Fibroblast of the conjunctiva (primary cell): ENCODE measurements at regions not wholly inside any gene's neighbourhood (a gene's known extent, or its start where the extent isn't known, plus 50 kb on each side); places are given as distances from the start of the nearest gene placed in this dataset.

Experiments used
- DNase-seq: peaks from one replicate; pipeline ENCODE4 v3.0.0-alpha.2; 2010; ENCODE audit warnings: low read depth

GRCh38 chrX:15983034-15983433 lies 128.4 kb upstream of the AP1S2 start:
- no peak for DNase-seq

GRCh38 chrX:15977644-15978043 lies 123.0 kb upstream of the AP1S2 start:
- DNase-seq, result no peak

- DNase-seq, result no peak
Measured at GRCh38 chrX:15976396-15976795, 121.8 kb upstream of the AP1S2 start.

- no peak for DNase-seq
Measured at GRCh38 chrX:15973946-15974345, 119.3 kb upstream of the AP1S2 start.

GRCh38 chrX:15973299-15973698 lies 118.7 kb upstream of the AP1S2 start:
- no peak for DNase-seq

- no peak for DNase-seq
Measured at GRCh38 chrX:15971696-15972095, 117.1 kb upstream of the AP1S2 start.

- DNase-seq, result no peak
Measured at GRCh38 chrX:15963858-15964257, 109.2 kb upstream of the AP1S2 start.

- DNase-seq, result no peak
Measured at GRCh38 chrX:15960237-15960636, 105.6 kb upstream of the AP1S2 start.

GRCh38 chrX:15956681-15957080 lies 102.1 kb upstream of the AP1S2 start:
- DNase-seq, result no peak

GRCh38 chrX:15953801-15954200 lies 99.2 kb upstream of the AP1S2 start:
- no peak for DNase-seq

- no peak for DNase-seq
Measured at GRCh38 chrX:15952212-15952611, 97.6 kb upstream of the AP1S2 start.

- no peak for DNase-seq
Measured at GRCh38 chrX:15948318-15948660, 93.7 kb upstream of the AP1S2 start.

GRCh38 chrX:15947648-15948317 lies 93.2 kb upstream of the AP1S2 start:
- no peak for DNase-seq

- DNase-seq, result peak; percentile 40
Measured at GRCh38 chrX:15946783-15947580, 92.4 kb upstream of the AP1S2 start.

- DNase-seq, result no peak
Measured at GRCh38 chrX:15943391-15943790, 88.8 kb upstream of the AP1S2 start.

- no peak for DNase-seq
Measured at GRCh38 chrX:15942307-15942706, 87.7 kb upstream of the AP1S2 start.

- DNase-seq, result no peak
Measured at GRCh38 chrX:15939737-15940136, 85.1 kb upstream of the AP1S2 start.

GRCh38 chrX:15938072-15938471 lies 83.5 kb upstream of the AP1S2 start:
- DNase-seq, result no peak

- DNase-seq, result no peak
Measured at GRCh38 chrX:15931362-15931761, 76.7 kb upstream of the AP1S2 start.

GRCh38 chrX:15930585-15930984 lies 76.0 kb upstream of the AP1S2 start:
- DNase-seq, result no peak

- DNase-seq, result no peak
Measured at GRCh38 chrX:15929194-15929593, 74.6 kb upstream of the AP1S2 start.

GRCh38 chrX:15926622-15927021 lies 72.0 kb upstream of the AP1S2 start:
- no peak for DNase-seq

- no peak for DNase-seq
Measured at GRCh38 chrX:15918003-15918402, 63.4 kb upstream of the AP1S2 start.

GRCh38 chrX:15916704-15917084 lies 62.1 kb upstream of the AP1S2 start:
- no peak for DNase-seq
